Stimulated activated effector memory CD8-positive, alpha-beta T cell treated with anti-CD3 and anti-CD28 coated beads, Interleukin-12 subunit alpha, Interleukin-12 subunit beta, amount 100 ng/mL, for 72 hours (primary cell): ENCODE measurements at regions not wholly inside any gene's neighbourhood (a gene's known extent, or its start where the extent isn't known, plus 50 kb on each side); places are given as distances from the start of the nearest gene placed in this dataset.

Experiments
- ATAC-seq: fragments of 150-1000 bp; cut with Tn5 transposase; 2 replicates; pipeline ENCODE4 v1.10.0; 2021
- DNase-seq, 2 donors: peaks; one replicate each; pipeline ENCODE4 v3.0.0; 2021 to 2022; ENCODE audit warnings: low spot score in 2 of 2
- H3K27ac Mint-ChIP-seq: one replicate; pipeline ENCODE4 v1.8.0; 2022; ENCODE audit warnings: mild to moderate bottlenecking, mixed read lengths
- H3K36me3 Mint-ChIP-seq: one replicate; pipeline ENCODE4 v1.8.0; 2022; ENCODE audit warnings: mild to moderate bottlenecking, mixed read lengths
- H3K4me1 Mint-ChIP-seq: one replicate; pipeline ENCODE4 v1.8.0; 2022; ENCODE audit warnings: mixed read lengths
- H3K4me3 Mint-ChIP-seq: one replicate; pipeline ENCODE4 v1.8.0; 2022; ENCODE audit warnings: mild to moderate bottlenecking, mixed read lengths
- H3K9me3 Mint-ChIP-seq: one replicate; pipeline ENCODE4 v1.8.0; 2022; ENCODE audit warnings: mixed read lengths

DNA sequence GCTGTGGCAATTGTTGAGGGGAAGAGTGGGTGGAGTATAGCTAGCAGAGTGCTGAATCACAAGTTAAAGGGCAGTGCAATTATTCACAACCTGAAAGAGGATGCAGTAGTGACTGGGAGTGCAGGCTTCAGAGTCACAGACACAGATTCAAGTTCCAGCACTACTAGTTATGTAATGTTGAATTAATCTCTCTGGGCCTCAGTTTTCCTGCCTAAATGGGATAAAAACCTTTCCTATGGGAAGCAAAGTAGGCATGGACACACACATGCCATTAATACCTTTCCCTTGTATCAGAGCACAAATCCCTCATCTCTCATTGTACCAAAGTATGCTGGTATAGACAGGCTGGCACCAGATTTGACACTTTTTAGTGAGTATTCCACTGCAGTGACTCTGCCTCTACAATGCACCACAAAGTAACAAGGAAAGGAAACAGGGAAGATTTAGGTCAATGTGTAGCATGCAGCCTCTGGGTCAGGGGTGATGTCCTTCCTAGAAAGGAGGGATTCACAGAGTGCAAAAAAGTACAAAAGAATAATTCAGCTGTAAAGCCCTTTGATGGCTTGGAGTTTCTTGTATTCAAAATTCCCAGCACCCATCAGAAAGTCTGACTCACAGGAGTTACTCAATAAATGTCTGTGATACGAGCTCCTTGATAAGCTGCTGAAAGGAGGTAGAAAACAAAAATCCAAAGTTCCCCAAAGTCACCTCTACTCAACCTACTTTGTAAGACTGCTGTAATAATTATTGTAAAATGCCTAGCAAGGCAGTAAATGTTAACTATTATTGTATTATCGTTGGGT lies 507.5 kb upstream of the TGFBR2 start:
- ATAC-seq (peak; percentile 66), DNase-seq (no peak)
- Mint-ChIP-seq H3K27ac (no peak overlapping the region), H3K4me1 (no peaks in the 10 kb centered on the region), H3K4me3 (no peak overlapping the region), H3K9me3 (no peaks in the 10 kb centered on the region), H3K36me3 (no peaks in the 10 kb centered on the region)

DNA sequence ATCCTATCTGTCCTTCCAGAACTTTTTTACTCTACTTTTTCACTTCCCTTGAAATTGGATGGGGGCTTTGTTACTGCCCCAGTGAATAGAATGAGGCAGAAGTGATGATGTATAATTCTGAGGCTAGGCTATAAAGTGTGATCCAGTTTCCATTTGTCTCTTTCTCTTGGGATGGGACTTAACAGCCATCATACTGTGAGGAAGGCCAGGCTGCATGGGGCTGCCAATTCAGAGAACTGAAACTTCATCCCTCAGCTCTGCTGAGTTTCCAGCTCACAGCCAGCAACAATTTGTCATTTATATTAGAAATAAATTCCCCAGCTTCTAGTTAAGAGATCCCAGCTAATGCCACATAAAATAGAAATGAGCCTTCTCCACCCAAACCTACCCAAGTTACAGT lies 504.0 kb upstream of the TGFBR2 start:
- Mint-ChIP-seq H3K4me1 (no peaks in the 10 kb centered on the region), H3K36me3 (no peaks in the 10 kb centered on the region), H3K9me3 (no peaks in the 10 kb centered on the region), H3K27ac (no peak overlapping the region), H3K4me3 (no peak overlapping the region)
- no peak for DNase-seq
- no peak for ATAC-seq

DNA sequence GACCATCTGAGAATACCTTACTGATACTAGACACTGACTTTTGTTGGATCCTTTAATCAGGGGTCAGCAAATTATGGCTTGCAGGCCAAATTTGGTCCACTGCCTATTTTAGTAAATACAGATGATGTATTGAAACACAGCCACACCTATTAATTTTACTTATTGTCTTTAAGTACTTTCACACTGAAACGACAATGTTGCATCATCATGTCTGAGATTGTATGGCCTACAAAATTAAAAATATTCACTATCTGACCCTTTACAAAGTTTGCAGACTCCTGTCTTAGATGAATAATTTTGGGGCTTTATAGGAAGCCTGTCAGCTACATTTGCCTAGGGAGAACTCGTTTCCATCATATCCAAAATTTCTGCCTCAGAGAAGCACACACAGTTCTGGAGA lies 503.2 kb upstream of the TGFBR2 start:
- DNase-seq (no peak), ATAC-seq (no peak)
- no peaks in the 10 kb centered on the region for H3K36me3 Mint-ChIP-seq
- no peak overlapping the region for H3K4me3 Mint-ChIP-seq
- no peaks in the 10 kb centered on the region for H3K4me1 Mint-ChIP-seq
- no peaks in the 10 kb centered on the region for H3K9me3 Mint-ChIP-seq
- H3K27ac Mint-ChIP-seq: no peak overlapping the region

DNA sequence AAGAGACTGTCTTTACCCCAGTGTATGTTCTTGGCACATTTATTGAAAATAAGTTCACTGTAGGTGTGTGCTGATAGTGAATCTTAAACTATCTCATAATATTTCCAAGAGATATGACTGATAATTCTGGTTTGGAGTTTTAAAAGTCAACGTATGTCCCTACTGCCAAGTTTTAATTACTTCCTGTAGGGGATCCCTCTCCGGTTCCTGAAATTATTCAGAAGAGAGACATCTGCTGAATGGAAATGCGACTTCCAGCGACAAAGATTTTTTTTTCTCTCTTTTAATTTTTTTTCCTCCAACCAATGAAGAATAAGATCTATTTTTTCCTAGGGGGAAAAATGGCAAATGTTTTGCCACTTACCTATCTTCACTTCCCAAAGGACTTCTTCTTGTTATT lies 498.9 kb upstream of the TGFBR2 start:
- no peaks in the 10 kb centered on the region for H3K4me1 Mint-ChIP-seq
- no peak for ATAC-seq
- H3K27ac Mint-ChIP-seq: no peak overlapping the region
- H3K36me3 Mint-ChIP-seq: no peaks in the 10 kb centered on the region
- no peak for DNase-seq
- H3K4me3 Mint-ChIP-seq: no peak overlapping the region
- no peaks in the 10 kb centered on the region for H3K9me3 Mint-ChIP-seq

DNA sequence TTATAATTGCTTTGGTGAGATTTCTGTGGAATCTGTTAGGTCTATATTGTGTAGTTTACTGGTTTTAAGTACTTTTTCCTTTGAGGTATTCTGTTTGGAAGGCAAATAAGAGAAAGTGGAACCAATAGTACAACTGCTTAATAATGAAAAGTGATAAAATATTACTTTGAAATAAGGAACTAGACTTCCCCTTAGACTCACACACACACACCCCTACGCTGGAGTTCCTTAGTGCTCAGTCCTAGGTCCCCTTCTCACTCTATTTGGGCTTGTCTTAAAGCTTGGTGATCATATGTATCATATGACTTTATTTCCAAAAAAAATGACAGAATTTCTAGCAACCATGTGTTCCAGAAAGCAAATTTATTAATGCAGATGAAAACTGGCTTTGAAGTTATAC lies 494.0 kb upstream of the TGFBR2 start:
- no peak overlapping the region for H3K4me3 Mint-ChIP-seq
- H3K4me1 Mint-ChIP-seq: no peaks in the 10 kb centered on the region
- H3K9me3 Mint-ChIP-seq: no peaks in the 10 kb centered on the region
- H3K27ac Mint-ChIP-seq: no peak overlapping the region
- no peaks in the 10 kb centered on the region for H3K36me3 Mint-ChIP-seq
- no peak for DNase-seq
- no peak for ATAC-seq

DNA sequence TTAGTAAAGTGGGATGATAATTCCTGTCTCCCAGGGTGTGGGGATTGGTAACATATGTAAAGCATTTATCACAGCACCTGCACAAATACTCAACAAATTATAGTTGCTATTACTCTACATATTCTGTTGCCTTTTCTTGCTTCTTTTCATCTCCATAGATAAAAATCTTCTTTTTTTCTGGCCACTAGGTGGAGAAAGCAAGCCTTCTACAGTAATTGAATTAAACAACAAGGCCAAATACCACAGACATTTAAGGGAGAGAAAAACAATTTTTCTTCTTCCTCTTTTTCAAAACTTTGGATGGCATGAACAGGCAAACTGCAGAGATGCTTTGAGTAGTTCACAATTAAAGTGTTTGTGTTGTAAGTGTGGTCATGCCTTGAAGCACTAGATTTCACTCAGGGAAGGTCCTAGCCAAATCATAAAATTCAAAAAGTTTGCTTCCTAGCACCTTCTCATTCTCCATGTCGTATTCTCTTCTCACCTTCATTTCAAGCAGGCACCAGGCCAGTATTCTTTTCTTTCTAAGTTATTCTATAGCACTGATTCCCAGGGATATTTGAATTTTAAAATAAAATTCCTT lies 493.4 kb upstream of the TGFBR2 start:
- H3K4me3 Mint-ChIP-seq: no peak overlapping the region
- DNase-seq: no peak
- no peaks in the 10 kb centered on the region for H3K36me3 Mint-ChIP-seq
- no peaks in the 10 kb centered on the region for H3K4me1 Mint-ChIP-seq
- H3K9me3 Mint-ChIP-seq: no peaks in the 10 kb centered on the region
- no peak for ATAC-seq
- H3K27ac Mint-ChIP-seq: no peak overlapping the region

DNA sequence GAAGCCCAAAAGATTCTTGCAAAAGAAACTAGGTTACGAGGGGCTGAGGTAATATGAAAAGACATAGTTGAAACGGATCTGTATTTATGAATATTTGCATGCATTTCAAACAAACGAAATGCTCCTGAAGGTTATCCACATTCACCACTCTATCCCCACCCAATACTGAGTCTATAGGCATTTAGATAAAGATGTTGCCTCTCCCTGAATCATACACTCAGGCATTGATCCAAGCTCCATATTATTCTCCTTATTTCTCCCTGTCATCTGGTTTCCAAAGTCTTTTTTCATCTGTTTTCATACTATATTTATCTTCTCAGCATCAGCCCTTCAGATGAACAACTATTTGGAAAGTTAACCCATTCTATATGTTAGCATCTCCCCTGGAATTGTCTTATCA lies 492.5 kb upstream of the TGFBR2 start:
- Mint-ChIP-seq H3K36me3 (no peaks in the 10 kb centered on the region), H3K27ac (no peak overlapping the region), H3K4me3 (no peak overlapping the region), H3K4me1 (no peaks in the 10 kb centered on the region), H3K9me3 (no peaks in the 10 kb centered on the region)
- DNase-seq (no peak), ATAC-seq (no peak)

DNA sequence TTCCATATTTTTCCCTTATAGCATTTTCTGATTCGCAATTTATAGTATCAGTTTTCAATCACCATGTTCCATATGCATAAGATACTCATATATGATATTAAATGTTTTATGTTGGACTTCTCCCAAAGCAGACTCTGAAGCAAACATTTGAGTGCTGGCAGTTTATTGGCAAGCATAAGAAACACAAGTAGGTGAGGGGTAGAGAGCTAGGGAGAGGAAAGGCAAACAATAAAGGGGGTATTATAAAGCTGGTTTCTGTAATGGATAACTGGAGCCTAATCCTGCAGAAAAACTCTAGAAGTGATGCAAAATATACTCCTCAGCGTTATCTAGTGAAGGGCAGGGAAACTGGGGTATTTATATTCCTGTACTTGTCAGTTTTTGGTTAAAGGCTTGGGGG lies 491.5 kb upstream of the TGFBR2 start:
- Mint-ChIP-seq H3K9me3 (no peaks in the 10 kb centered on the region), H3K4me1 (no peaks in the 10 kb centered on the region), H3K27ac (no peak overlapping the region), H3K4me3 (no peak overlapping the region), H3K36me3 (no peaks in the 10 kb centered on the region)
- DNase-seq (no peak), ATAC-seq (no peak)

DNA sequence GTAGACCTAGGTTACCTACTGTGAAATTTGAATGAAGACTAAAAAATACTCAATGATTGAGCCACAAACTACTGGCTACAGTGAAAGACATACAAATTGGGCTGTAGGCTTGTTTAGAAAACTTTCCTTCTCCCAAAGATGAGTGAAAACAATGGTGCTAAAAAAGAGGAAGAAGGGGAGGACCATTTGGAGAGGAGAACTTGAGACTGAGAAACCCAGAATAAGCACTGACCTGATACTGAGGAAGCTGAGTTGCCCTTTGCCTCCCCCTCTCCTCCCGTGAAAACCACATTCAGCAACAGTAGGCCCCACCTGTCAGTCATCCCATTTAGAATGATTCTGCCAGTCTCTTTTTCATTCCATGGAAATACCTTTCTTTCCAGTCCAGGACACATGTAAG lies 484.0 kb upstream of the TGFBR2 start:
- Mint-ChIP-seq H3K4me1 (no peaks in the 10 kb centered on the region), H3K9me3 (no peaks in the 10 kb centered on the region), H3K27ac (no peak overlapping the region), H3K4me3 (no peak overlapping the region), H3K36me3 (no peaks in the 10 kb centered on the region)
- no peak for ATAC-seq
- DNase-seq: no peak

DNA sequence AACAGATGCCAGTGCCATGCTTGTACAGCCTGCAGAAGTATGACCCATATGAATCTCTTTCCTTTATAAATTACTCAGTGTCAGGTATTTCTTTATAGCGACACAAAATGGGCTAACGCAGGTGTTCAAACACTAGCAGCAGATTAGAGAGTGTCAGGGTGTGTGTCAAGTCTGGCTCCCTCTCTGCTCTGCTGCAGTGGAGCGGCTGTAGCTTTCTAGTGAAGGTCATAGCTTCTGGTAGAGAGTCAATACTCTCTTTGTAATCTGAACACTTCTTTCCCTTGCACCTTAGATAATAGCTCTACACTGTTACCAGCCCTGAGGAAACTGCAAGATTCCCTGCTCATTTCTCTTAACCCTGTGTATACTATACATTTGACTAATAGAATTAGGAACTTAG lies 483.2 kb upstream of the TGFBR2 start:
- ATAC-seq: peak; percentile 21
- no peaks in the 10 kb centered on the region for H3K36me3 Mint-ChIP-seq
- H3K27ac Mint-ChIP-seq: no peak overlapping the region
- no peaks in the 10 kb centered on the region for H3K4me1 Mint-ChIP-seq
- no peaks in the 10 kb centered on the region for H3K9me3 Mint-ChIP-seq
- DNase-seq: no peak
- no peak overlapping the region for H3K4me3 Mint-ChIP-seq

DNA sequence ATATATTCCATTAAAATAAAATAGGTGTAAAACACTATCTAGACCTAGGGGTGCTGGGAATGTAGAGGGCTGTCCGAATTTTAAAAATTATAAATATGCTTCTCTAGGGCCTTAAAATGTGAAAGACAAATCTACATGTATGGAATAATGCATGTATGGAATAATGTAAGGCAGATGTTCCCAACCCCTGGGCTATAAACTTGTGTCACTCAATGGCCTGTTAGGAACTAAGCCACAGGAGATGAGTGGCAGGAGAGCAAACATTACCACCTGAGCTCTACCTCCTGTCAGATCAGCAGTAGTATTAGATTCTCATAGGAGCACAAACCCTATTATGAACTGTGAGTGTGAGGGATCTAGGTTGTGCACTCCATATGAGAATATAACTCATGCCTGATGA lies 482.6 kb upstream of the TGFBR2 start:
- Mint-ChIP-seq H3K9me3 (no peaks in the 10 kb centered on the region), H3K4me3 (no peak overlapping the region), H3K4me1 (no peaks in the 10 kb centered on the region), H3K27ac (no peak overlapping the region), H3K36me3 (no peaks in the 10 kb centered on the region)
- ATAC-seq (no peak), DNase-seq (no peak)

DNA sequence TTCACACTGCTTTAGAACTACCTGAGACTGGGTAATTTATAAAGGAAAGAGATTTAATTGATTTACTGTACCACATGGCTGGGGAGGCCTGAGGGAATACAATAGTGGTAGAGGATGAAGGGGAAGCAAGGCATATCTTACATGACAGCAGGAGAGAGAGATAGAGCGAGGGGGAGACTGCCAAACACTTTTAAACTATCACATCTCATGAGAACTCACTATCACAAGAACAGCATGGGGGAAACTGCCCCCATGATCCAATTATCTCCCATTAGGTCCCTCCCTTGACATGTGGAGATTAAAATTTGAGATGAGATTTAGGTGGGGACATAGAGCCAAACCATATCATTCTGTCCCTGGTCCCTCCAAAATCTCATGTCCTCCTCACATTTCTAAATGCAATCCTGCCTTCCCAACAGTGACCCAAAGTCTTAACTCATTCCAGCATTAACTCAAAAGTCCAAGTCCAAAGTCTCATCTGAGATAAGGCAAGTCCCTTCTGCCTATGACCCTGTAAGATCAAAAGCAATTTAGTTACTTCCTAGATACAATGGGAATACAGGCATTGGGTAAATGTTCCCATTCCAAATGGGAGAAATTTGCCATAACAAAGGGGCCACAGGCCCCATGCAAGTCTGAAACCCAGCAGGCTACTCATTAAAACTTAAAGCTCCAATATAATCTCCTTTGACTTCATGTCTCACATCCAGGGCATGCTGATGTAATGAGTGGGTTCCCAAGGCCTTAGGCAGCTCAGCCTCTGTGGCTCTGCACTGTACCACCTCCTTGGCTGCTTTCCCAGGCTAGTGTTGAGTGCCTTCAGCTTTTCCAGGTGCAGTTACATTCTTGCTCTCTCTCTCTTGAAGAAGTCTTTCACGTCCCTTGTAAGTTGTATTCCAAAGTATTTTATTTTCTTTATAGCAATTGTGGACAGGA lies 481.7 kb upstream of the TGFBR2 start:
- Mint-ChIP-seq H3K9me3 (no peaks in the 10 kb centered on the region), H3K4me1 (no peaks in the 10 kb centered on the region), H3K36me3 (no peaks in the 10 kb centered on the region), H3K4me3 (no peak overlapping the region), H3K27ac (no peak overlapping the region)
- ATAC-seq (no peak), DNase-seq (no peak)

DNA sequence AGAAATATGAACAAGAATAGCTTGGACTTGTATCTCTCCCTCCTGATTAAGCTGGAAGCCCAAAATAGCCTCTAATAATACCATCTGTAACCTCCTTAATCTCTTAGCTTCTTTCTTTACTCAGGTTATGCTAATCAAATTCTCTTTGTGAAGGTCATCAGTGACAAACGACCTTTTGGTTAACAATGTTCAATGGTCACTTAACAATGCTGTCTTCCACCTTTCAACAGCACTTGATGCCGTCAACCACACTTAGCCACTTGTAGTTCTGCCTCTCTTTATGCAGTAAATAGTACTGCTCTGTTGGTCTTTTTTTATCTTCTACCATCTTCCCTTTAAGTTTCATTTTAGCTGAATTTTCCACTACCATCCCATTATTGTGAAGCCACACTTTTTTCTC lies 476.6 kb upstream of the TGFBR2 start:
- no peaks in the 10 kb centered on the region for H3K9me3 Mint-ChIP-seq
- ATAC-seq (no peak), DNase-seq (no peak)
- H3K27ac Mint-ChIP-seq: no peak overlapping the region
- H3K4me1 Mint-ChIP-seq: no peaks in the 10 kb centered on the region
- H3K36me3 Mint-ChIP-seq: no peaks in the 10 kb centered on the region
- H3K4me3 Mint-ChIP-seq: no peak overlapping the region

DNA sequence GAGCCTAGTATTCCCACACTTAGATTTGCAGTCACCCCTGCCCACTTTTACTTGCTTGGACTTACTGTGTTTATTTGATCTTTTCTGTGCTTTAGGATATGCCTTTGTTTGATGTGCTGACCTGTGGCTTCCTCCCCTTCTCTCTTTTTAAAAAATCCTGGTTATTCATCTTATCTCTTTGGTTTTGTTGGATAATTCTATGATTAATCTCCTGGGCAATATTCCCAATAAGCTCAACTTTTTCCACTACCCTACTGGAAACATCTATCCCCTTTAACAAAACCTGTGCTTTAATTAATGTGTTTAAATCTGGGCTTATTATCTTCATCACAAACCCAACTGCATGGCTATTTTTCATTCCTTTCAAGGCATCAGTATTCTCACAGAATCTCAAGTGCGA lies 476.0 kb upstream of the TGFBR2 start:
- H3K27ac Mint-ChIP-seq: no peak overlapping the region
- H3K36me3 Mint-ChIP-seq: no peaks in the 10 kb centered on the region
- ATAC-seq (no peak), DNase-seq (no peak)
- no peaks in the 10 kb centered on the region for H3K4me1 Mint-ChIP-seq
- no peak overlapping the region for H3K4me3 Mint-ChIP-seq
- H3K9me3 Mint-ChIP-seq: no peaks in the 10 kb centered on the region

DNA sequence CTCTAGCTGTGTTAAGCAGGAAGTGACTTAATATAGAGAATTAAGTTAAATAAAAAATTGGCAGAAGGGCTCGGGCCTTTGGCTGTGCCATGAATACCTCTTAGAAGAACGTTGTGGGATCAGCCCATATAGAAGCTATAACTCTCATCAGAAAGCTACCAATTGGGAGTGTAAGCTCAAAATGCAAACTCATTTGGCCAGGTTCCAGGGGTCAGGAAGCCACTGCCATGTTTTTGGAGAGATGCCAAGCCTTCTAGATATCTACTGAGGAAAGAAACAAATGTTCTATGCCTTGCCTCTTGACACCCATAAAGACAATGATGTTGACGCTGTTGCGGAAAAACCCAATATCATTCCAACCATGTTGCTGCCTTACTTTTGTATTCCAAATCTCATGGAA lies 475.2 kb upstream of the TGFBR2 start:
- Mint-ChIP-seq H3K9me3 (no peaks in the 10 kb centered on the region), H3K36me3 (no peaks in the 10 kb centered on the region), H3K4me3 (no peak overlapping the region), H3K27ac (no peak overlapping the region), H3K4me1 (no peaks in the 10 kb centered on the region)
- ATAC-seq (no peak), DNase-seq (no peak)

DNA sequence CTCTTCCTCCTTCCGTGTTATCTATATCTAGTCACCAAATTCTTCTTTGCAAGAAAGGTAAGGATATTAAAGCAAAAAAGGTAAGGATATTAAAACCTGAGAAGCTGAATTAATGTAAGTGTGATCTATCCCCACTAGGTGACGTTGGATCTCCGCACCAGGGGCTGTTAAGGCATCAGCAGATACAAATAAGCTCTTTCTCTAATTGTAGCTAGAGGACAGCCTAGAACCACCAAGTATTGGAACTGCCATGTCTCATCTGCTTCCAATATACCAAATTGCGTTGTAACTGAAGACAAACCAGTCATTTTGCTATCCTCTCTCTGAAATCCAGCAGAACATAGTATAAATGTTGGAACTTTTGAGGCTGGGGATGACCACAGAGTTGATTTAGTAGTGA lies 471.2 kb upstream of the TGFBR2 start:
- Mint-ChIP-seq H3K36me3 (no peaks in the 10 kb centered on the region), H3K9me3 (no peaks in the 10 kb centered on the region), H3K27ac (no peak overlapping the region), H3K4me1 (no peaks in the 10 kb centered on the region), H3K4me3 (no peak overlapping the region)
- no peak for DNase-seq
- ATAC-seq: no peak
